Choroid plexus epithelial cell (primary cell): ENCODE measurements at regions not wholly inside any gene's neighbourhood (a gene's known extent, or its start where the extent isn't known, plus 50 kb on each side); places are given as distances from the start of the nearest gene placed in this dataset.
"Not testable (repeated sequence)": the region's sequence is repeated elsewhere in the genome, so short reads cannot be mapped to it uniquely, and the experiment has no call there.

Experiments
- DNase-seq: peaks from one replicate; pipeline ENCODE4 v3.0.0-alpha.2; 2010; ENCODE audit warnings: low read depth
- H3K4me3 ChIP-seq: 2 replicates; pipeline ENCODE4 v1.5.1; 2011; ENCODE audit warnings: low read depth, mild to moderate bottlenecking, control low read depth, low read length, moderate library complexity
- CTCF ChIP-seq: conservative IDR thresholded peaks from 2 replicates; pipeline ENCODE4 v1.5.1; 2011; ENCODE audit warnings: low read depth, mild to moderate bottlenecking, control low read depth, inconsistent platforms, low read length, moderate library complexity

GRCh38 chr12:127501916-127502315, 765.1 kb upstream of the TMEM132C start:
- no peak for TF ChIP-seq CTCF
- DNase-seq = no peak
- H3K4me3 ChIP-seq = no peak overlapping the region

- TF ChIP-seq CTCF = no peak
- DNase-seq = no peak
- no peak overlapping the region for H3K4me3 ChIP-seq
These were observed 763.7 kb upstream of the TMEM132C start for GRCh38 chr12:127503246-127503645.

GRCh38 chr12:127503996-127504395, 763.0 kb upstream of the TMEM132C start:
- not testable (repeated sequence) for H3K4me3 ChIP-seq, DNase-seq

- DNase-seq = no peak
- no peak for TF ChIP-seq CTCF
- H3K4me3 ChIP-seq = no peak overlapping the region
These were observed 762.1 kb upstream of the TMEM132C start for GRCh38 chr12:127504874-127505273.

- no peak for TF ChIP-seq CTCF
- peak; percentile 57 for DNase-seq
These were observed 759.6 kb upstream of the TMEM132C start for GRCh38 chr12:127507341-127507740.

GRCh38 chr12:127509066-127509778, 757.7 kb upstream of the TMEM132C start:
- no peak overlapping the region for H3K4me3 ChIP-seq
- peak; percentile 90 for DNase-seq
- no peak for TF ChIP-seq CTCF

More at GRCh38 chr12:127507341-127507740, 759.6 kb upstream of the TMEM132C start:
- no peak overlapping the region for H3K4me3 ChIP-seq

- H3K4me3 ChIP-seq = no peak overlapping the region
- no peak for TF ChIP-seq CTCF
- DNase-seq = no peak
These were observed 751.0 kb upstream of the TMEM132C start for GRCh38 chr12:127515941-127516340.
